NCI-H510A treated with DMSO at 0.1 percent for 48 hours (cell line): ENCODE measurements at regions not wholly inside any gene's neighbourhood (a gene's known extent, or its start where the extent isn't known, plus 50 kb on each side); places are given as distances from the start of the nearest gene placed in this dataset.

ENCODE experiments used
- DNase-seq: peaks from one replicate; lab custom pipeline; 2025; lab: John Stamatoyannopoulos, UW

DNA sequence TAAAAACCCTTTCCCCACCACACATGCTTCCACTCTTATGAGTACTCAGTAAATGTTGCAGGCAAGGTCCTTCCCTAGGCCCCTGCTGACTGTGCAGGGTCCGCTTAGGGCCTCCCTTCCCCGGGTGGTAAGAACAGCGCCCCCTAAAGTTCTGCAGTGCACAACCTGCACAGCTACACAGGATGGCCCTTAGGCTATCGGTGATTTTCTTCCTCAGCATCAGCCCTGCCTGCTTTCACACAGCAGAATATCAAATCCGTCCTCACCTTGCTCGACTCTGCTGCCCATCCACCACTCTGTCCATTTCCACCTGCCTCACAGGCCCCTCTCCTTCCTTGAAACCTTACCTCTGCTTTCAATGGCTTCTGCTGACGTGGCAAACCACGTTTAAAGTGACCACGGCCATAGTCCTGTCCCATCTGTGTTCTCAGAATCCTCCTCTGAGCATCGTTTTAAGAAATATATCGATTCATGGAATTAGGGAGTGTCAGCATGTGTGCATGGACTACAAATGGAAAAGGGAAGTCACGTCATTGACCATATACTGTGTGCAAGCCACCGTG, 51.4 kb upstream of the TMEM132E start:
- DNase-seq, result no peak

DNA sequence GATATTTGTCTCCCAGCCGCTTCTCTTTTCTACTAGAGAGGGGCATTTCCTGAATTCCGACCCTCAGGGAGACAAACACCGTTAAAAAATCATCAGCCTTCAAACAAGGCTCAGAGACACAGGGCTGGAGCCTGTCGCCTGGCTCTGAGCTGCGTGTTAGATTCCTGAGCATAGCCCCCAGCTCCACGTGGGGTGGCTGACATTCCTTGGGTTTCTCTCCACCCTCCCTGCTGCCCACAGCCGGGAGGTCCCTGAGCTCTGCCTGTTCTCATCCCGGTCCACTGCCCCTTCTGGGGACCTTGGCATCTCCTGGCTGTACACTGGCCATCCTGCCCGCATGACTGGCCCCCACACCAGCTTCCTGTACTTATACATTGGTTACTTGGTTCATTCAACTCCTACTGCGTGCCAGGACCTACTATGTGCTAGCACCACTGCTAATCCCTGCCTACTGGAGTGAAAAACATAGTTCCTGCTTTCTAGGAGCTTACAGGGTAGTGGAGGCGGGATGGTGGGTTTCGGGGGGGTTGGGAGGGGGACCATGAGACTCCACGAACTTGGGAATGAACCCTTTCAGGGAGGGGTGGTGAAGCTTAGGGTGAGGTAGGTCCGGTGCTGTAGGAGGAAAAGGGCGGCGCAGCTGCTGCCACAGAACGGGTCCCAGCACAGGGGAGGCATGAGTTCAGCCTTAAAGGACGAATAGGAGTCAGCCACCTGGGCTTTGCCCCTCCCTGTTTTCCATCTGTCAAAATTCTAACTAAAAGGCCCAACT, 52.1 kb upstream of the TMEM132E start:
- no peak for DNase-seq

DNA sequence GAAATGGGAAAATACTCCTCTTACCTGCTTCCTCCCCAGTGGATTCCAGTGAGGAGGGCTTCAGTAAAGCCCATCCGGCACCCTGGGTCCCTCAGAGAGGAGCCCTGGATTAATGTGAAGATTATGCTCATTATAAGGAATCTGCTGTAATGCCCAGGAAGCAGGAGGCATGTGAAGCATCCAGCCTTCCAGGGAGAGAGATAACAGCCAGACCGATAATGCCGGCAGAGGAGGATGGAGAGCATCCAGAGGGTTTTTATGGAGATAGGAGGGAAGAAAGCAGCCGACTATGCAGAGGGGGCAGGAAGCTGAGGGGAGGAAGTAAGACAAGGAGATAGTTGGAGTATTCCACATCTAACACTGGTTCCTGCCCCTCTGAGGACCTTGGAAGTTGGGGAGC, 53.7 kb upstream of the TMEM132E start:
- no peak for DNase-seq

DNA sequence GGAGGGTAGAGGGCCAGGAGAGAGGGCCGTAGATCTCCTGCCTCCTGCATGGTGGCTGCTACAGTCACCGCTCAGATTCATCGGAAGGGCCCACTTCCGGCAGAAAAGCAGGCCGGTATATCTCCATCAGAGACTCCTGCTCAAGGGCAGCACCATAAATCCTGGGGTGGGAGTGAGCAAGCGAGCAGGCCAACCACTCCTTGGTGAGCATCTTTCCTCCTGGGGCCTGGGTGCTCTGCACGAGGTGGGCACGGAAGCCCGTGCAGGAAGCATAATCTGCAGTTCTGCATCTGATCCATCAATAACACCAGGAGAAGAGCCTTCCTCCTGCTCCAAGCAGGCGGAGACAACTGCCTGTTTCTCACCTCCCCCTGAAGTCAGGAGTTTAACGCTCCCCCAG, 57.4 kb upstream of the TMEM132E start:
- no peak for DNase-seq

DNA sequence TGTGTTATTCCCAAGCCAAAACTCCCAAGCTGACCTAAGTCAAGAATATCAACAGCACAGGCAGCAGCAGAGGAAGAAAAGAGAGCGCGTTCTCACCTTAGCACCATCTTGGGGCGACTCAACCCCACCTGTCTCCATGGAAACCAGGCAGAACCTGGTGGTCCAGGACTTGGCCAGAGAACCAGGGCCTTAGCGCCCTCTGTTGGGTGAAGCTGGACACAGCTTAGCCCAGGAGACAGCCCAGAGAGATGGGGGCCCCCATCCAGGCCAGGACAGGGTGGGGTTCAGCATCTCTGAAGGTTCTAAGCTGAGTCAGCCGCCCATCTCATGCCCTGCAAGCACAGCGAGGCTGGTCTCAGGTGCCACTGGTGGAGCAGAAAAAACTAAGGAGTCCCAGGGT, 60.1 kb upstream of the TMEM132E start:
- DNase-seq, result no peak

DNA sequence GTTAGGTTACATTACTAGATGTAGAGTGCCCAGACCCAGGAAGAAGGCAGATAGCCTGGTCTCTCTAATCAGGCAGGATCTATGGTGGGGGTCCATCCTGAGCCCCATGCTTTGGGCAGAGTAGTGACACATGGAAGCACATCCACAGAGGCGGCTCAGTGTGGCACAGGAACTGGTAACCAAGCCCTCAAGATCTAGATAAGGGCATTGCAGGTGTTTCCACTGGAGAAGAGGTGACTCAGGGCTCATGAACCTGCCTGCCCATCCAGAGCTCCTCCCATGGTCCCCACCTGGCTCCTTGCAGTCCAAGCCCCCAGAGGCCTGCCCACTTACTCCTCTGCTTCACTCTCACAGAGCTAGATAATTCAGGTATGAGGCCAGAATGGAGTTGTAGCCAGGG, 62.0 kb upstream of the TMEM132E start:
- DNase-seq, result no peak

DNA sequence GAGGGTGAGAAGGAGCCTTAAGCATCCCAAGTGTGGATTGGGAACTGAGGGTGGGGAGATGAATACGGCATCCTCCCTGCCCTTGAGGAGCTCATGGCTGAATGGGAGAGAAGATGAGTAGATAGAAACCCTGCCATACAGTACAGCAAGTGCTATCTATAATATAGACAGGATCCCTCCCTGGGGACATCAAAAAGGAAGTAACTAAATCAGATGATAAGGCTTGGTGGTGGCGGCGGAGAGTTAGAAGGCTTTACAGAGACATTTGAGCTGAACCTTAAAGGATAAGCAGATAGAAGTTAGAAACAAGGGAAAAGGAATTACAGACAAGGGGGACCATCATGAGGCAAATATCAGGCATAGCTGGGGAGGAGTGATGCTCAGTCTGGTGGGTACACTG, 67.5 kb upstream of the TMEM132E start:
- no peak for DNase-seq

DNA sequence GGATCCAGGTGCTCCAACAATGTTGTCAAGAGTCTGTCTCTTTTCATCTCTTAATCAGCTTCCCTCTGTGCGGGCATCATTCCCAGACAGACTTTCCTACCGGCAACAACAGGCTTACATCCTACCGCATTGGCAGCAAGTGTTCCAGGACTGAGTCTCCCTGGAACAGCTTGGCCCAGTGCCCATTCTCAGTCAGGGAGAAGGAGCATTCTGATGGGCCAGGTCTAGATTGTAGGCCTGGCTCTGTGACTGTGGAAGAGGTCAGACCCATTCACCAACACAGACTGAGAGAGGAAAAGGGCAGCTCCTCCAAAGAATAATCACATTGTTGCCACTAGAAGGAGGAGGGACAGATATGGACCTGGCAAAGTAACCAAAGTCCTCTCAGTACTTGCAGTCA, 68.1 kb upstream of the TMEM132E start:
- no peak for DNase-seq

DNA sequence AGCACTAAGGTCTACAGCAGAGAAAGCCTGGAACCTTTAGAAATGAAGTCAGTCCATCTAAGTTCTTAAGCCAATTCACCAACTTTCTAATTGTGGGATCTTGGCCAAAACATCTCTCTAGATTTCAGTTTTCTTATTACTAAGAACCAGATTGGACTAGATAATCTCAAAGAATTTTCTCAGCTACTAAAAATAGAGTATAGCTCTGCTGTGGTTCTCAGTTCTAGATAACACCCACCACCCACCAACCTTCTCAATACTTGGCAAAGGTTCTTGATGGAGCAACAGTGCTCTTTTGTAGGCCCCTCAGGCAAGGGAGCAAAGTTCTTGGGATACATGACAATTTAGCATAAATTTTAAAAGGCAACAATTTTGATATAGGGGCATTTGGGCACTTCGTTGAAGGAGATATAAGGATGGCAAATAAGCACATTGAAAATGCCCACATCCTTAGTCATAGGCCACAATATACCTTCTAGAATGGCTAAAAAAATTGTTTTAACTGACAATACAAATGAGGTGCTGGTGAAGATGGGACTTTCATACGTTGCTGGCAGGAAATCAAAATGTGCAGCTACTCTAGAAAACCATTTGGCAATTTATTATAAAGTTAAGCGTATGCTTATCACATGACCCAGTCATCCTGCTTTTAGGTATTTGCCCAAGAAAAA, 74.4 kb upstream of the TMEM132E start:
- DNase-seq, result no peak

DNA sequence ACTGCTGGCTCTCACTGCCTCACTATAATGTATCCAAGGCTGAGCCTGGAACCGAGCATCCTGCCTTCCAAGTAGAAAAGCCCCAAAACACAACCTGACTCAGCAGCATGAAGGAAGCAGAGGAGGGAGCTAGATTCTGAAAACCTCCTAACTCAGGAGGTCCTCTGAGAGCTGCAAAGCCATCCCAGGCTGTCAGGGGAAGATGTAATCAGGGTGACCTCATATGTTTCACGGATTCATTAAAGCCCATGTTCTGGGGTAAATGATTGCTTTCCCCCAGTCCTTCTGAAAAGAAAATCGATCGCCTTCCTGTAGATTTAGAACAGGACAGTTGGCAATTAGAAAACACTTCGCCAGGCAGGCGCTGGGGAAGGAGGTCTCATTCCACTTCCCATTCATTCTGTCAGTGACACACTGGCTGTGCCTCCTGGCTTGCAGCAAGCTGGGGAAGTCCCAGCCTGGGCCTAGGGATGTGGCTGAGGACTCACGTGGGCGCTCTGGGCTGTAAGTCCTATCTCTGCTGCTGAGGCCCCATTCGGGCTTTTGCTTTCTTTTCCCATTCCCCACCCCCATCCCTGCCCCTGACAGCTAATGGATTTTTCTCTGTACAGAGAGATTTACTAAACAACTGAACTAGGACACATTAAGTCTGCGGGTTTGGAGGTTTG, 75.7 kb upstream of the TMEM132E start:
- no peak for DNase-seq

DNA sequence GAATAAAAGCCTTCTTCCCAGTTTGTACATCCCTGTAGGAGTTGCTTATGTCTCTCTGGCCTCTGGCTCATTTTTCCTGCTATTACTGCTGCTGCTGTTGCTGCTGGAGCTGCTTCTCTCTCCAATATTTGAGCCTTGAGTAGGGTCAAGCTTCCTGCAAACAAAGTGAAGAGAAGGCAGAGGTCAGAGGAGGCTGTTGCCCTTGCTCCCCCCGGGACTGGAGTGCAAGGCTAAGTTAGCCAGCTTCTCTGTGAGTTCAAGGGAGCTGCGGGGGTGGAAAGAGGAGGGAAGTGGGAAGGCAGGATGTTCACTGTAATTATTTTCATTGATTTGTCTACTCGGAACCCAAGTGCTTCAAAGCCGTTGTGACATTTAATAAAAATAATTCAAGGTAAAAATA, 77.0 kb upstream of the TMEM132E start:
- DNase-seq, result no peak

DNA sequence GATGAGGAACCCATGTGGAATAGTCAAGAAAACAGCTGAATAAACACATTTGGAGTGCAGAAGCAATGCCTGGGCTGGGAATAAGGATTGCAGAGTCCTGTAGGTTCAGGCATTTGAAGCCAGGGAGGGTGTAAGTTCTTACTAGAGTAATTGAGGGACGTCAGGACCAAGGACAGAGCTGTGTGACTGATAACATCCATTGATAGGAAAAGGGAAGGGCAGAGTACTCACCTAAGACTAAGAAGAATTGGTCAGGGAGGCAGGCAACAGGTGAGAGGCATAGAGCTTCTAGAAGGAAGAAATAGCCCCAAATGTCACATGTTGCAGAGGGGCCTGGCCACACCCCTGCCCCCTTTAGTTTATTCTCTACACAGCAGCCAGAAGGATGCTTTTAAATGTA, 79.8 kb upstream of the TMEM132E start:
- DNase-seq, result no peak

DNA sequence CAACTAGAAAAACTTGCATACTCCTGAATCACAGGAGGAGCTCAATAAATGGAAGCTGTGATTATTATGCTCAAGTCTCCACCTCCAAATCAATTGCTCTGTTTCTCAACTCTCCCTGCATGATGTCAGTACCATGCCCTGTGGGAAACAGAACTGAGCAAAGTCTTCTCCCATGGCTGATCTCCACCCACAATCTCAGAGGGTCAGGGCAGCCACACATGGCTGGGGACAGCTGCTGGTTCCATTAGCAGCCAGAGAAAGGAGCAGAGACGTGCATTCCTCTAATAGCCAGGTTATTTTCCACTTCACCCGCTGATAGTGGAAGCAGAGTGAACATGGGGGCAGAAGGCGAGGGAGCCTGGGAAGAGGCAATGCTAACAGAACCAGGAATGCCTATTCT, 85.5 kb upstream of the TMEM132E start:
- DNase-seq, result no peak

DNA sequence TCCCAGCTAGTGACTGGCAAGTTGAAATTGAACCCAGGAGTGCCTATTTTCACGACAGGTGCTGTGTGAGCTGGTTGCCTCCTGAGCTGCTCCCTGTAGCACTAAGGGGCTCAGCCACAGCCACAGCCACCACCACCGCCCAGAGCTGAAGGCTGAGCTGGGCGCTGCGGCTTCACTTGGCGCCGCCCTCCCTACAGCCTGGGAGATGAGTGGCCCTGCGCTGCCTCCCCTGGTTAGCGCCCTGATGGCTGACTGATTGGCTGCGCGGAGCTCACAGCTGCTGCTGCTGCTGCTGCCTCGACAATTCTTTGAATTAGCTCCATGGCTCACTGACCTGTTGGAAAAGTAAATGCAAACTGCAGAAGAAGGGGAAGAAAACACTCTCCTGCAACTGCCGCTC, 91.8 kb upstream of the TMEM132E start:
- DNase-seq, result no peak

DNA sequence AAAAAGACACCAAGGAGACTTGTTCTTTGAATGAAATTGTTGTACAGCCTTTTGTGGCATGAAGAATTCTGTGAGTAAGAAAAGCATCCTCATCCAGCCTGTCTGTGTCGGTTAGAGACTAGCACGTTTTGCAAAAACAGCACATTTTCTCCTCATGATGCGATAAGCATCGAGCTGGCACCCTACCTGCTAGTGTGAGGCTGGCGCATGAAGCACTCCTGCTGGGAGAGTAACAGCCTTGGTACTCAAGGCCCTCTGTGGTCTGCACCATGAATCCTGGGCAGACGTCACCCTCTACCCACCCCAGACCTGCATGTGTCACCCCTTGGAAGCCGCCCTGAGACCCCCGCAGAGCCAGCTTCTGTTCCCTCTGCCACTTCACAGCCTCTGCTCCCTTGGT, 92.6 kb upstream of the TMEM132E start:
- DNase-seq, result no peak

DNA sequence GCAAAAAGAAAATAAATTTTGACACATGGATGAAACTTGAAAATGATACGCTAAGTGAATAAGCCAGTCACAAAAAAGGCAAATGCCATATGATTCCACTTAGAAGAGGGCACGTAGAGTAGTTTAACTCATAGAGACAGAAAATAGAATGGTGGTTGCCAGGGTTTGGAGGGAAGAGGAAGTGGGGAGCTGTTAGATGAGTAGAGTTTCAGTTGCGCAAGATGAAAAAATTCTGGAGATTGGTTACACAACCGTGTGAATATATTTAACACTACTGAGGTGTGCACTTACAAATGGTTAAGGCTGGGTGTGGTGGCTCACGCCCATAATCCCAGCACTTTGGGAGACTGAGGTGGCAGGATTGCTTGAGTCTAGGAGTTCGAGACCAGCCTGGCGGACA, 93.4 kb upstream of the TMEM132E start:
- no peak for DNase-seq

DNA sequence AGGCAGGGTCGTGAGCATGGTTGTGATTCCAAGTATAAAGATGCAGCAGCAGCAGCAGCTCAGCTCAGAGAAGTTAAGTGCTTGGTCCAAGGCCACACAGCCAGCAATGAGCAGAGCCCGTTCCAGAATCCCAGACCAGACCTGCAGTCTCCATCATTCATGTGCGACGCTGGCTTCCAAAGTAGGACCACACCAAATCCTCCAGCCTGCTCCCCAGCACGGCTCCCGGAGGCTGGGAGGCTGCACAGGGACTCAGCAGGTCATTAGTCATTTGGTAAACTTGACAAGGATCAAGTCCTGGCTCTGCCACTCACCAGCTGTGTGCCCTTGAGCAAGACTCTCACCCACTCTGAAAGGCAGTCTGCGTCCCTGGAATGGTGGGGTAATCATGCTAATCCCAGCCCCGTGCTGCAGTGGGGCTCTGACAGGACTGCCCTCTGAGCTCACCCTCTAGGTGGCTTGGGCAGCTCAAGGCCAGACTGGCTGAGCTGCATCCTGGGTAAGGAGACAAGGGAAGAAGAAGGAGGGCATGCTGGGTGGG, 95.1 kb upstream of the TMEM132E start:
- no peak for DNase-seq

DNA sequence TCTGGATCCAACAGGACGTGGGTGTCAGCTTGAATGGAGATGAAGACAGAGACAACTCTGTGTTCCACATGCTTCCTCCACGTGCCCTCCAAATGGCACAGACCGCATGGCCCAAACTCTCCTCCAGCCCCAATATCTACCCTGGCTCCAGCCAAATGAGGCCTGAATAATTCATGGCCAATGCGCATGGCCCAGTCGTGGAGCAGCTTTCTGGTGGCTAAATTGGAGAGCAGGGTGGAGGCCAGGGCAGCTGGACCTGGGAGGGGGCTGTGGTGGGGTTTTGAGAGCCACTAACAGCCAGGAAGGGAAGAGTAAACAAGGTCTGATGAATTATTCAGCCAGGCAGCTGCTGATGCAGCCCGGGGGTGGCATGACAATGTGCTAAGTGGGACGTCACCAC, 96.7 kb upstream of the TMEM132E start:
- no peak for DNase-seq

DNA sequence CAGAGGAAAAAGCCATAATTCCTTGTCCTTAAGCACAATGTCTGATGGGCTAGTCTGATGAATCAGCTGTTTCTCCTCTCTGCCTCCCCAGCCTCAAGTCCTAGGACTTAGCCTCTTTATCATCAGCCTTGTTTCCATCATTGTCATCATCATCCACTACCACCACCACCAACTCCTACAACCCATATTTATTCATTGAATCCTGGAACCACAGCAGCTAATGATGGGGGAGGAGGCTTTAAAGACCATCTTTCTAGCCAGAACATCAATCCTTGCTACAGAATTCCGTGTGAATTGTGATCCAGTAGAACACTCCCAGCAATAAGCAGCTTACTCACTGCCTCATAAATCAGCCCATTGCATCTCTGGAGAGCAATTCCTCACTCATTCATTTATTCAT, 97.6 kb upstream of the TMEM132E start:
- no peak for DNase-seq

DNA sequence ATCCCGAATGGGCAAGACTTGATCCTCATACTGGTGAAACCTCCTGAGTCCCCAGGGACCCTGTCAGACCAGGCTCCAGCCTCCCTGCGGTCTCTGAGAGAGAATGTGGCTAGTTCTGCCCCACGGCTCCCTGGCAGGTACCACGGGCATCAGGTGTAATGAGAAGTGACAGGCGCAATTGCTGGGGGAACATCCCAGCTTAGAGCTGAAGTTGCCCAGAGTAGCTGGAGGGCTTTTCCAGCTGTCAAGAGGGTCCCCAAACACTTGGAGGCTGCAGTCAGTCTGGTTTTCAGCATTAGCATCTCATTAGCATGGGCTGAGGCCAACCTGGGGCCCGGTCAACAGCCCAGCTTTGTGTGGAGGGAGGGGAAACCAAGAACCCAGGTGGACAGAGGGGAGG, 100.0 kb upstream of the TMEM132E start:
- no peak for DNase-seq

DNA sequence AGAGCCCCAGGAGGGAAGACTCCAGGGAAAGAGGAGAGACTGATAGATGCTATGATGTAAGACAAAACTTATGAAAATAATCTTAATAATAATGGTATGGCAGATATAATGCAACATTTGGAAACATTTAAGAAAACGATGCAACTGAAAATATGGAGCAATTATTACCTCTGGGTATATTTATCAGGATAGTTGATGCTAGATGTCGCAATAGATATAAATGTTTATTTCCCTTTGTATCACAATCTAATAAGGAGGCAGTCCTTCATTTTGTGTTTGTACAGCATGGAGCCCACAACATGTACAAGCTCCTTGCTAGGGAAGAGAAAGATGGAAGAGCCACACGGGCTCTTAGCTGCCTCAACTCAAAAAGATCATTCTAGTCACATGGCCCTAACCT, 101.1 kb upstream of the TMEM132E start:
- DNase-seq, result no peak

DNA sequence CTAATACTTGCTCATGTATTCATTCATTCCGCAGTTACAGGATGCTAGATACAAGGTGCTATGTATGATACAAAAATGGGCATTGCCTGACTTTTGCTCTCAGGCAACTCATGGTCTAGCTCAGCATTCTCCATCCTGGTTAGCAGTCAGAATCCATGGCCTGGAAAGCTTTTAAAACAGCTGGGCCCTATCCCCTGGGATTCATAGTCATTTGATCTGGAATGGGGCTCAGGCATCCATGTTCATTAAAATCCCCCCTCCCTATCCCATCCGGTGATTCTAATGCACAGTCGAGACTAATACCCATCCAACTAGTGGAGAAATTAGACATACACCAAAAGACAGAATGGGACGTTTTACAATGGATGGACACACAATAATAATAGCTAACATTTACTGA, 104.1 kb upstream of the TMEM132E start:
- DNase-seq, result no peak

DNA sequence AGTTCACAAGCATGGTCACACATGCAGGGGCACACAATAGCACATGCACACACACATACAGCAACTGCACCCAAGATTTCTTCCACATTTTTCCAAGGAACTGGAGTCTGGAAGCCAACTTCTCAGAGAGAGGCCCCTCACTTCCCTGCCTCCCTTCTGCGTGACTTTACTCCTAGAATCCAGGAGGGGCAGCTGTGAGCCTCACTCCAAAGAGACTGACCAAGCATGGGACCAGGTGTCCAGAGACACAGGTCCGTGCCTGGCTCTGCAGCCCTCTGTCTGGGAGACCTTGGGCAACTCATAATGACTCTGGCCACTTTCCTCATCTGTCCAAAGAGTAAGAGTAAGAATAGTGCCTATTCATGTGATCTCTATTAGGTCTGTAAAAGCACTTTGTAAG, 104.7 kb upstream of the TMEM132E start:
- no peak for DNase-seq
